ENCODE measurements at regions not wholly inside any gene's neighbourhood (a gene's known extent, or its start where the extent isn't known, plus 50 kb on each side); places are given as distances from the start of the nearest gene placed in this dataset.
A peak's percentile ranks its signal among the peaks of the same experiment; 100 is the strongest.

- Histone ChIP-seq H3K4me1 (no peaks in the 10 kb centered on the region), H3K4me3 (no peak overlapping the region), H3K27ac (no peak overlapping the region), H3K4me2 (no peak overlapping the region), H3K9me3 (0 out of 3 replicates have a peak, but pooled peaks cover 2% of the 10 kb centered on the region)
- no peak for ATAC-seq
- ChIA-PET POLR2A (no interaction called here), CTCF (no interaction called here)
- no peak for FAIRE-seq
- no peak for TF ChIP-seq MAFK (IDR thresholded peaks at IDR 0.05; ENCODE audit: partially characterized antibody)
- no peak for TF ChIP-seq JUN (IDR thresholded peaks at IDR 0.05)
- no peak for TF ChIP-seq HOXA7 (CRISPR knock-in tag; IDR thresholded peaks at IDR 0.05)
- TF ChIP-seq NFE2L2 (conservative IDR thresholded peaks at IDR 0.05; ENCODE audit: low read length), result no peak
- TF ChIP-seq RARB (CRISPR knock-in tag; IDR thresholded peaks at IDR 0.05), result no peak
- DNase-seq (ENCODE audit: low read depth in 1 of 2, low spot score in 1 of 2), result no peak
- WGBS (ENCODE audit: missing lambda C conversion rate), result 5% methylated on average over 6 of the region's 6 CpGs
These were observed 772.3 kb upstream of the GHITM start for GRCh38 chr10:83367036-83367435.

- POLR2A ChIA-PET, result no interaction called here
- H3K4me1 ChIP-seq, result no peaks in the 10 kb centered on the region
- H3K4me3 ChIP-seq, result no peak overlapping the region
- no peak for DNase-seq (ENCODE audit: low read depth in 1 of 2, low spot score in 1 of 2)
- CTCF ChIA-PET, result no interaction called here
- FAIRE-seq, result no peak
- WGBS (ENCODE audit: missing lambda C conversion rate), result under 1% methylated on average over 4 of the region's 4 CpGs
- no peak for TF ChIP-seq NPAS2 (CRISPR knock-in tag; IDR thresholded peaks at IDR 0.05; ENCODE audit: borderline replicate concordance)
- no peak overlapping the region for H3K27ac ChIP-seq
- 0 out of 3 replicates have a peak, but pooled peaks cover 3% of the 10 kb centered on the region for H3K9me3 ChIP-seq
- no peak for ATAC-seq
- no peak overlapping the region for H3K4me2 ChIP-seq
These were observed 767.4 kb upstream of the GHITM start for GRCh38 chr10:83371696-83372490.

- POLR2A ChIA-PET, result no interaction called here
- ATAC-seq (no peak), DNase-seq (ENCODE audit: low read depth in 1 of 2, low spot score in 1 of 2) (no peak), FAIRE-seq (no peak)
- CTCF ChIA-PET, result no interaction called here
- H3K4me3 ChIP-seq, result no peak overlapping the region
- H3K4me2 ChIP-seq, result no peak overlapping the region
- TF ChIP-seq CBX8 (IDR thresholded peaks at IDR 0.05), result no peak
- no peak for TF ChIP-seq USF2 (IDR thresholded peaks at IDR 0.05)
- 5% methylated on average over 2 of the region's 2 CpGs for WGBS (ENCODE audit: missing lambda C conversion rate)
- H3K4me1 ChIP-seq, result no peaks in the 10 kb centered on the region
- no peak overlapping the region for H3K27ac ChIP-seq
- 0 out of 3 replicates have a peak, but pooled peaks cover 3% of the 10 kb centered on the region for H3K9me3 ChIP-seq
These were observed 766.7 kb upstream of the GHITM start for GRCh38 chr10:83372646-83373045.

GRCh38 chr10:83373671-83374070, 765.6 kb upstream of the GHITM start:
- 0 out of 3 replicates have a peak, but pooled peaks cover 3% of the 10 kb centered on the region for H3K9me3 ChIP-seq
- POLR2A ChIA-PET, result no interaction called here
- no peak for ATAC-seq
- CTCF ChIA-PET, result no interaction called here
- WGBS (ENCODE audit: missing lambda C conversion rate), result 4% methylated on average over 2 of the region's 2 CpGs
- H3K4me3 ChIP-seq, result no peak overlapping the region
- H3K27ac ChIP-seq, result no peak overlapping the region
- no peak overlapping the region for H3K4me2 ChIP-seq
- TF ChIP-seq RCOR1 (IDR thresholded peaks at IDR 0.05; ENCODE audit: low read depth, low read length), result no peak
- no peak for TF ChIP-seq ZC3H11A (IDR thresholded peaks at IDR 0.05)
- no peak for TF ChIP-seq NR3C1 (IDR thresholded peaks at IDR 0.05)
- TF ChIP-seq FOSB (CRISPR knock-in tag; IDR thresholded peaks at IDR 0.05), result no peak
- TF ChIP-seq RNF2 (IDR thresholded peaks at IDR 0.05; ENCODE audit: borderline replicate concordance, low read depth), result no peak
- TF ChIP-seq RARB (CRISPR knock-in tag; IDR thresholded peaks at IDR 0.05), result no peak
- no peak for TF ChIP-seq NPAS2 (CRISPR knock-in tag; IDR thresholded peaks at IDR 0.05; ENCODE audit: borderline replicate concordance)
- no peak for TF ChIP-seq ELK1 (IDR thresholded peaks at IDR 0.05; ENCODE audit: low read depth, low read length)
- no peak for TF ChIP-seq KDM1A (IDR thresholded peaks at IDR 0.05; ENCODE audit: low read depth)
- TF ChIP-seq REST (IDR thresholded peaks at IDR 0.05), result no peak
- no peak for TF ChIP-seq NFE2L2 (conservative IDR thresholded peaks at IDR 0.05; ENCODE audit: low read length)
- TF ChIP-seq GATA3 (IDR thresholded peaks at IDR 0.05; ENCODE audit: borderline replicate concordance), result no peak
- TF ChIP-seq ESRRA (IDR thresholded peaks at IDR 0.05; ENCODE audit: borderline replicate concordance, low read length), result no peak
- TF ChIP-seq CTCF (IDR thresholded peaks at IDR 0.05), result no peak
- no peak for TF ChIP-seq FOXS1 (CRISPR knock-in tag; IDR thresholded peaks at IDR 0.05)
- TF ChIP-seq POLR2AphosphoS2 (conservative IDR thresholded peaks at IDR 0.05; ENCODE audit: low read length), result no peak
- no peak for TF ChIP-seq MAX (IDR thresholded peaks at IDR 0.05)
- no peak for FAIRE-seq
- H3K4me1 ChIP-seq, result no peaks in the 10 kb centered on the region
- peak in 1 of 2 experiments; percentile 3 for DNase-seq (ENCODE audit: low read depth in 1 of 2, low spot score in 1 of 2)

Data from A549 (cell line).